NB4 (cell line): ENCODE measurements at regions not wholly inside any gene's neighbourhood (a gene's known extent, or its start where the extent isn't known, plus 50 kb on each side); places are given as distances from the start of the nearest gene placed in this dataset.

Experiments
- CTCF ChIP-seq: IDR thresholded peaks from one replicate; pipeline ENCODE4 v1.5.1; 2012; ENCODE audit warnings: low read depth, low read length
- MAX ChIP-seq: IDR thresholded peaks from 2 replicates; pipeline ENCODE4 v1.6.1; 2011; ENCODE audit warnings: low read depth, low read length
- POLR2A ChIP-seq: IDR thresholded peaks from 2 replicates; pipeline ENCODE4 v1.6.1; 2011; ENCODE audit warnings: mild to moderate bottlenecking; ENCODE audit not compliant: insufficient read length; ENCODE audit errors: extremely low read depth

- TF ChIP-seq CTCF, result no peak
- TF ChIP-seq POLR2A, result no peak
- no peak for TF ChIP-seq MAX
Observed at GRCh38 chr6:84618046-84618752, 146.2 kb downstream of the TBX18 start.
